ENCODE measurements at regions not wholly inside any gene's neighbourhood (a gene's known extent, or its start where the extent isn't known, plus 50 kb on each side); places are given as distances from the start of the nearest gene placed in this dataset.
A peak's percentile ranks its signal among the peaks of the same experiment; 100 is the strongest.
"Not testable (repeated sequence)": the region's sequence is repeated elsewhere in the genome, so short reads cannot be mapped to it uniquely, and the experiment has no call there.

DNA sequence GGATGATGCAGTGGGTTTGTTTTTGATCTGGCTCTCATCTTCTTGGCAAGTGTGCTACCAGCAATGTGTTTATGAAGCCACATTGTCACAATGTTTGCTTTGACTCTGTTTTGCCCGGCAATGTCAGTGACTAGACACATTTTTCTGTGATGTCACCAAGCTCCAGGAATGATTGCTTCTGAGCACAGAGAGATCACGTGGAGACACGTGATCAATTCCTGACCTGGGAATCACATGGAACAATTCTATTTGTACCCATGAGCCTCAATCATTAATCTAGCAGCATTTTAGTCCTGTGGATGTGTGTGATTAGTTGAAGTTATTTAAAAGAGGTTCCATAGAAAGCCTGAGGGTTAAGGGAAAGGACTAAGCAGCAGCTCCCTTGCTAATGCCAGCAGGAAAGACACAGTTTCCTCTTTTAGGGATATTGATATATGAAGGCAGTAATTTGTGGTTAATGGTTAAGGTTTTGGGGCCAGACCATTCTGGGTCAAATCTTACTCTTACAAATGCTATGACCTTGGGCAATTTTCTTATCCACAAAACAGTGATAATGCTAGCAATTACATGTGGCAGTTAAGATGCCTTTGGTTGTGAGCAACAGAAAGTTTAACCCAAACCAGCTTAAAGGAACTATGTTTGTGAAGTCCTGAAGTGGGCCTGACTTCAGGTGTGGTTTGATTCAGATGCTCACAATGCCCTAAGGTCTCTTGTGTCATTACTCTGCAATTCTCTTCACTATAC lies 59.0 kb downstream of the FASLG start:
- DNase-seq: no peak

DNA sequence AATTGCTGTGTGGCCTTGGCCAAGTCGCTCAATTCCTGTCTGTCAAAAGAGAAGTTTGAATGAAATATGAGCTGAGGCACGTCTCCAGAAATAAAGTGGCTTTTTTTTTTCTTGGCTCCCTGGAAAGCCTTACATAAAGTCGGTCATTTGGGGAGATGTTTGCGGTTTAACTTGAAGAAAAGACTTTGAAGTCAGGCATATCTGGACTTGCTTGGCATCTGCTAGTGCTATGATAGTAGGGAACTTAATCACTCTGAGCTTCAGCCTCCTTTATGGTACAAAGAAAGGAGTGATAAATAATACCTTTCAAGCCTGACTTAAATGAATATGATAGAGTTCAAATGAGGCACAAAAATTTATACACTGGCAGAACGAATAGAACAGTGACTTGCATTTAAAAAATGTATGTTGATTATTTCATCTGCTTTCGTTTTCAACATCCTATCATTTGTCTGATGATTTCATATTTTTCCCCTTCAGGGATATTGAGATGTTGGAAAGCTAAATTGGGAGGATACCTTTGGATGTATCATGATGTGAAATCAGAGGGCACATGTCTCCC lies 60.2 kb downstream of the FASLG start:
- no peak for DNase-seq

DNA sequence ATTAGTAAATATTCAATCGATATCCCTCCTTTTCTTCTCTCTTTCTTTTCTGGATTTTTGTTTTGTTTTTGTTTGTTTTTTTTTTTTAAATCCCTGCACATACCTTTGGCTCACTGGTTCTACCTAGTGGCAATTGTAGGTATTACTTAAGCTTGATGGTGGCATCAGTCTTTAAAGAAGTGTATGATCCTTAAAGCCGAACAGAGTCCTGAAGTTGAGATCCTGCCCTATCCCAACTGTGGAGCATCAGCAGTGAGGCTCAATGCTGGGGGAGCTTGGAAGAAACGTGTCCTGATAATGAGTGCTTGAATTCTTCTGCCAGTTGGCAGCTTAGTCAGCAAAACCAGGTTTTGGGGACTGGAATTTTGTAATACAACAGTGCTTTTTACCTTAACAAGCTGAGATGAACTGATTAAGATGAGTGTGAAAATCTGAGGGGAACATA lies 60.8 kb downstream of the FASLG start:
- DNase-seq: no peak

GRCh38 chr1:172720339-172720738 lies 61.4 kb downstream of the FASLG start:
- DNase-seq: no peak

DNA sequence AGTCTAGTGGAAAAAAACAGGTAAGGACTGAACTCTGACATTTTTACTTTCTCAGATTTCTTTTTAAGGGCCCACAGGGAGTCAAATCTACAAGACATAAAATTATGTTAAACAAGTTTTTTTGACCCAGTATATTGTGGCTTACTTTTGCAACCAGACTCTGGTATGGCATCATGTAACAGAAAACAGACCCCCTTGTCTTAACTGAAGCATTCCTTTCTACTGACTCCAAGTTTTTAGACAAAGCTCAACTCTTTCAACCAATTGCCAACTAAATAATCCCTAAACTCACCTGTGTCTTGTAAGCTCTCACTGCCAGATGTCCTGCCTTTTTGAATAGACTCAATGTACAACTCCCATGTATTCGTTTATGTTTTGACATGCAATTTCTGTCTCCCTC lies 64.3 kb downstream of the FASLG start:
- DNase-seq: no peak

GRCh38 chr1:172724232-172724631 lies 65.3 kb downstream of the FASLG start:
- no peak for DNase-seq

DNA sequence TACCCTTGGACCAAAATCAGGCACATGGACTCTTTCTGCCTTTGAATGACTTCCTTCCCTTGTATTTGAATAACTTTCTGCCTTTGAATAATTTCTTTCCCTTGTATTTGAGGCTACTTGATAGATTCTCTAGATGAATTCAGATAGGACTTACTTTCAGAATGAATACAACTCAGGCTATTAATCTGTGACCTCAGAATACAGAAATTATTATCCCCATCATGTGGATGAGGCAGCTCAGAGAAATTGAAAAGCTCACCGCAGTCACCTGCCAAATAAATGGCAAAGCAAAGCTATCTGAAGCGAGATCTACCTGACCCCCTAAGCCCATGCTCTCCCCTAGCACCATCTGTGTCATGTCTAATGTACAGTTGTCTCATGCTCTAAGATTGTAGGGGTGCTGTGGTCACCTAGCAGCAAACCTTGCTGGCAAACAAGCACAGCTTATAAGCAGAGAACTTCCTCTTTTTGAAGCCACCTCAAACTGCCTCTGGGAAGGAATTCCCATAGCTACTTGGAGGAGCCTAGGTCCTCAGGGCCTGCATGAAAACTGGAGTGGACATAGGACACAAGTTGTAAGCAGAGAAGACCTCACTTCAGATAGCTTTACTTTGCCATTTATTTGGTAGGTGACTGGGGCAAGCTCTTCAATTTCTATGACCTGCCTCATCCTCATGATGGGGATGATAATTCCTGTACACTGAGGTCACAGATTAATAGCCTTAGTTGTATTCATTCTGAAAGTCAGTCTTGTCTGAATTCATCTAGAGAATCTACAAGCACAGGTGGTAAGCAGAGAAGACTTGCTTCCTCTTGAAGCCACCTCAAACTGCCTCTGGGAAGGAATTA lies 66.1 kb downstream of the FASLG start:
- DNase-seq: no peak

DNA sequence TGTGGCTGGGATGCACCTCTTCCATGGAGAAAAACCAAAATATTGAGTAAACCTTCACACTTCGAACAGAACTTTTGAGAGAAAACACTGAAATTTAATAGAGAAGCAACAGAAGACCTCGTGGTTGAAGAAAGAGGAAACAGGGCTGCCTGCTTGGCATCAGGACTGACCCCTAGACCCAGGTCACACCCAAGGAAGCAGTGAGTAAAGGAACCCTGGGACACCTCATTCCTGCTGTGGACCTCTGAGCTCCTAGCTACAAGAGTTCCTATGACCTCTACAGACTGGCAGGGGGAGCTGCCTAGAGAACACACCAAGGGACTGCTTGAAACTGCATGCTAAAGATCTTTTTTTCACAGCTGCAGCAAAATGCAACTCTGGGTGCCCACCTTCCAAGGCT lies 67.8 kb downstream of the FASLG start:
- no peak for DNase-seq

DNA sequence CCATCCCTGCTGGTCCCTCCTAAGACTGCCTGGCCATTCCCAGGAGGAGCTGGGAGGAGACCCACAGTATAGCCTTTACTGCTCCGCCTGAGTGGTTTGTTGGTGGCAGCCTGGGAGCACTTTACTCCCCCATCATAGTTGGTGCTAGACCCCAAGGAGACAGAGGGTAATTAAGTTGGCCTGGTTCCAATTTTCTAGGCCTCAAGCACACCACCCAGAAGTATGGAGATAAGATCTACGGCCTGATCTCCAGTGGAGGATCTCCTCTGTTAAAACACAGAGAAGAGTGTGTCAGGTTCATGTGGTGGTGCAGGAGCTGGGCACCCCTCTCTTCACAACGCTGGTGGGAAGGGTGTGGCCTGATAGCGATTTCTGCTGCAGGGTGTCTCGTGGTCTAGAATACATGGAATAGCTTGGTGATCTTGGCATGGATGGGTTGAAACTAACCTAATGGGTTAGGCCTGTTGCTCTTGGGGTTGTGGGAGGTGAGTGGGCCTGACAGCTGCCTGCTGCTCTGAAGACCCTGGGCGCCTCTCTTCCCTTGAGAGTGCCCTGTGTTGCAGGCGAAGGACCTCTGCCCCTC lies 68.5 kb downstream of the FASLG start:
- DNase-seq: no peak

- peak; percentile 72 for DNase-seq
These were observed 69.2 kb downstream of the FASLG start for GRCh38 chr1:172727956-172728603.

- not testable (repeated sequence) for DNase-seq
These were observed 69.8 kb downstream of the FASLG start for GRCh38 chr1:172728705-172729104.

DNA sequence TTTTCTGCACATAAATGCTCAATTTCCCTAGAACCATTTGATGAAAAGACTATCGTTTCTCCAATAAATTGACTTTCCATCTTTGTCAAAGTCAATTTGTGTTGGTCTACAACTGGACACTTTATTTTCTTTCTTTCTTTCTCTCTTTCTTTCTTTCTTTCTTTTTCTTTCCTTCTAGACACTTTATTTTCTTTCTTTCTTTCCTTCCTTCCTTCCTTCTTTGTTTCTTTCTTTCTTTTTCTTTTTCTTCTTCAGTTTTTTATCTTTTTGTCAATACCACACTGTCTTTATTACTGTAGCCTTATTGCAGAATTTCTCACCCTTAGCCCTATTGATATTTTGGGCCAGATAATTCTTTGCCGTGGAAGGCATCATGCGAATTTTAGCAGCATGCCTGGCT lies 73.5 kb downstream of the FASLG start:
- DNase-seq: no peak

- DNase-seq: no peak
These were observed 74.9 kb downstream of the FASLG start for GRCh38 chr1:172733815-172734214.

DNA sequence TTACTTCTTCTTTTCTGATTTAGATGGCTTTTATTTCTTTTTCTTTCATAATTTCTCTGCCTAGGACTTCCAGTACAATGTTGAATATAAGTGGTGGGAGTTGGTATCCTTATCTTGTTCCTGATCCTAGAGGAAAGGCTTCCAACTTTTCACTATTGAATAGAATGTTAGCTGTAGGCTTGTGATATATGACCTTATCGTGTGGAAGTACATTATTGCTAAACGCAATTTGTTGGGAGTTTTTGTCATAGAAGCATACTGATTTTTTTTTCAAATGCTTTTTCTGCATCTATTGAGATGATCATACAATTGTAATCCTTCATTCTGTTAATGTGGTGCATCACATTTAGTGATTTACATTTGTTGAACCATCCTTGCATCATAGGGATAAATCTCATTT lies 79.5 kb downstream of the FASLG start:
- no peak for DNase-seq

- DNase-seq: no peak
These were observed 83.9 kb downstream of the FASLG start for GRCh38 chr1:172742599-172743500.

DNA sequence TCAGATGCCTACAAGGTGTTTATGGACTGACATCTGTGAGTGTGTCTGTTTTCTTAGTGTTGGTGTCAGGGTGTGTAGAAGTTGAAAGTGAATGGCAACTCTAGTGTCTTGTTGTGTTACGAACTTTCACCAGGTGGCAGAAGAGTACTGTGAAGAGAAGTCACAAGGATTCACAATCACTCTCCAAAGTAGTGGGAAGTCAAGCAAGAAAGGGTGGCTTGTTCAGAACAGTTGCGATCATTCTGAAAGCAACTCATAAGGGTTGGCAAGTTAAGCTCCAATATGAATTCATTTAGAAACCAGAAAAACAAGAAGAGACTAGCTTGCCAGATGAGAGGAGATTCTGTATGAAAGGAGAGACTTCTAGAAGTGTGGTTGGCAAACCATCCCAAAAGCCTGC lies 86.1 kb downstream of the FASLG start:
- DNase-seq: peak; percentile 41

DNA sequence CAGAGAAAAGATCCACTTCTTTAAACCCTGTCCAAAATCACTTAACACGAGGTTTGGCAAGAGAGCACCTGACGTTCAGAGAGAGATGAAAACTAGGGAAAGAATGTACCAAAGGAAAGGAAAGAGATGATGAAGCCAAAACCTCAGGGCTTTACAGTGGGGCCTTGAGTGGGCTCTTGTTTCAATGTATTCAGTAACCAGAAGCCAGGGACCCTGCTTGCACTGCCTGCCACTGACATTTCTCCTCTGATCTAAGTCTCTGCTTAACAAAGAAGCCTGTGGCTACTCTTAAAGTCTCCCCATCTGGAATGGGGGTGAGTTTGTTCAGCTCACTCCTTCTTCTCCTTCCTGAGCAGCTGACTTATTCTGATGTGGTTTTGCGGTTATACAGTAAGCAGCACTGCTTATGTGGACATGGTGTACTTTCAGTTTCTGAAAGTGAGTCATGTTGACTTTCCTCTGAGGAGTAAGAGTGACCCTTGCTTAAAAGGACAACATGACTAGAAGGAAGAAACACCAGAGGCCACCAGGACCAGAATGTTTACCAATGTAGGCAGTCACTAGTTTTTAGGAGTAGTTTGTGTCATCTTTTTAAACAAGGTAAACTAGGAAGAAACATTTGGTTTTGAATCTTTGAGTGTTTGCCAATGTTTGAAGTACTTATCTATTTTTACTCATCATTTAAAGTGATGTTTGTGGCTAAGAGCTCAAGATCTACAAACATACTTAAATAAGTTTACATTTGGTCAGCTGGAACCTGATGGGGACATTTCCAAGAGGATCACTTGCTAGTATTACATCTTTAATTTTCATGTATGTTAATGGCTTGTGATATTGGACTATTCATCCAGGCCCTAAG lies 87.4 kb downstream of the FASLG start:
- DNase-seq: peak; percentile 11

DNA sequence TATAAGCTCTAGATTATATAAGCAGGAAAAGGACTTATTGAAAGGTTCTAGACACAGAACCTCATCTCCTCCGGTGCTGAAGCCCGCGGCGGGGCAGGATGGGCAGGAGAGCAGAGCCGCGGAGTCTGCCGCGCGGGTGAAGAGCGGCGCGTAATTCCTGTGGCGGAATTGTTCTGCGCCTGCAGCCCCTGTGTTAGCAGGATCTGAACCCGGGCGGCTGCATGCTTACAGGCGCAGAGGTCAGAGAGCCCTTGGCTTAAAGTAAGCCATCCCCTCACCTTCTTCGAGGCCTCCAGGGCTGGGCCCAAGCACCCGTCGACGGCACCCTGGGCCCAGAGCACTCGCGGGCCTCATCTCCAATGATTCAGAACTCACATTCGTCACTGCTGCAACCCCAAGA lies 89.3 kb downstream of the FASLG start:
- DNase-seq: no peak

GRCh38 chr1:172751683-172752082 lies 92.8 kb downstream of the FASLG start:
- no peak for DNase-seq

DNA sequence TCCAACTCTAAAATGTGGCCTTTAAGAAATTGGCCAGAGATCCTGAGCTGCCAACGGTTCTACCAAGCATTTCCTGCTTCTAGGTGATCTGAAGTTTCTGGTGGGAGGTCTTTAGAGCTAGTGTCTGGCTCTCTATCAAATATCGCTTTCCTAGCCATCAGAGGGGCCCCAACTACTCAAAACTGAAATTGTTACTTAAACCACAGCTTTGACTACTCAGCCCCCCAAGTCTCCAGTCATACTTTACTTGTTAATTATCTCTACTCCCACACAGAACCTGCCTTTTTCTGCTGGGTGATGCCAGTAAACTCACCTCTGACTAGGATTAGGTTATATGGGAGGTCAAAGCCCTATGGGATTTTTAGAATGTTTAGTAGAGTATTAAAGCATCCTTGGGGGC lies 95.1 kb downstream of the FASLG start:
- peak; percentile 41 for DNase-seq

DNA sequence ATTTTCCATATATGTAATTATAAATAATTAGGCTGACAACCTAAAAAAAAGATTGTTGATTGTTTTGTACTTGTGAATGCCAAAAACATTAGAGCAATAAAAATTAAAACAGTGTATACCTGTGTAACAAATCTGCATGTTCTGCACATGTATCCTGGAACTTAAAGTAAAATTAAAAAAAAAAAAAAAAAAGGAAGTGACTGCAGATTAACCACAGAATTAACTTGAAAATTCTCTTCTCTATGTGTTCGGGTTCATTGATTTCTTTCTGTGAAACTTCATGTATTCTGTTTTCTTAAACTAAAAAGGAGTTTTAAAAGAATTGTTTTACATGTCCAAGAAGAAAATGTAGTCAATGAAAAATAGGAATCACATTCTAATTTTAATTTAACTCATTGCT lies 95.7 kb downstream of the FASLG start:
- DNase-seq: no peak
